ENCODE measurements at regions not wholly inside any gene's neighbourhood (a gene's known extent, or its start where the extent isn't known, plus 50 kb on each side); places are given as distances from the start of the nearest gene placed in this dataset.

DNA sequence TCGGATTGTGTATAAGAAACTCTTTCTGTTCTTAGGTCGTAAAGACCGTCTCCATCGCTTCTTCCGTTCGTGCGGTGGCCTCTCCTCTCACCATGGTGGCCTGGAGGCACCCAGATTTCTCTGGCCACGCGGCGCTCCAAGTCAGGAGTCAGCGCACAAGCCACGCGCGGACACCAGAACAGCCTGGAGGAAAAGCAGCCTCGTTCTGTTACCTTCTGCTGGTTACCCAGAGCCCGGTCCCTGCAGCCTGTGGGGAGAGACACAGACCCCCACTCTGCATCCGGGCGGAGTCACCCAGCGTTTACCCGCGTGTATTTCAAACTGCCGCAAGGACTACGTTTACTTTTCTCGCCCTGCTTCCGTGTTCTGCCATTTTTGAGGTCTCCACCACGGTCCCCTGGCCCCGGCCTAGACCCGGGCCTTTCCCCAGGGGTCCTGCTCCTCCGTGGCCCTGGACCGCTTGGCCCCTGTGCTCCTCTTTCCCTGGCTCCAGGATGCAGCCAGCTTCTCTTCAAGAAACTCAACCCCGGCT lies 776.1 kb downstream of the BRD1 start:
- no peak for DNase-seq

DNA sequence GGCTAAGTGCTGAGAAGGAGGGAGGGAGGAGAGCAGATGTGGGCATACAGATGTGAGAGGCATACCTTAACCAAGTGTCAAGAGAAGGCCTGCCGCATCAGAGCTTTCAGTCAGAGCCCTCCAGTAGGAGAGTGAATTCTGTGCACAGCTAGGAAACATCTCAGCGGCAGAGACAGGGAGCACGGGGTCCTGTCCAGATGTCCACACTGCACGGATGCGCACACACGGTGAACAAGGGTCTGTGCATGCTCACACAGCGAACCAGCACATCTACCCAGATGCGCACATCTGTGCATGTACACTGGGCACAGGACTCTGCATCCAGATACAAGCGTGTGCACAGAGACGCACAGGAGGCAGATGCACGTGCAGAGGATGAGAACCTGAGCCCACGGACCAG lies 778.0 kb downstream of the BRD1 start:
- no peak for DNase-seq

DNA sequence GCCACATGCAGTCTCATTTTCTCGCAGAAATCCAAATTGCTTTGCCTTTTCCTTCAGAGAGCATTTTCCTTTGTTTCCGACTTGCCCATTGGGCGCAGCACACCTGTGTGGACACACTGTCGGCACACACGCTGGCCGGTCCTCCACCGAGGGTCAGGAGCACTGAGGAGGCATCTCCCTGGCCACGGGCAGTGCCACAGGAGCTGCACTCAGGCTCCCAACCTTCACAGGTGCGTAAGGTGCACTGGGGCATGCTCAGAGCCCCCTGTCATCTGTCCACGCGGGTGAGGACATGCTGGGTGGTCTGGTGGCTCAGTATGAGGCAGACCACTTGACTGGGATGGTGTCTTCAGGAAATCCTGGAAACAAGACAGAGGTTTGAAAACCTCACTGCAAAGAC lies 779.1 kb downstream of the BRD1 start:
- DNase-seq: no peak

DNA sequence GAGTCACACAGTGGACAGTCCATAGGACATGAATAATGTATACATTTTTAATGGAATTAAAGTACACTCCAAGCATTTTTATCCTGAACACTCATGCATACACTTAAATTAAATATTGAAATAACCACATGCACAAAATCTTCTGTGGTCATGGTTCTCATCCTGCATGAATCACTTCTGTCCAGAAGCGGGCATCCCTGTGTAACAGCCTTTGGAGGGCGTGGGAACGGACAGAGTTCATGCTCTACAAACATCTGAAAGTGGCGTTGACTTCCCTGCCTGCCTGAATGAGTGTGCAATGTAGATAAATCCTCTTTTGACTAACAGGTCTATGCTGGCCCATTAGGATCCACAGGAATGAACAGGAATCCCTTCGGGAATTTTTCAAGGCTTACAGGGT lies 780.2 kb downstream of the BRD1 start:
- DNase-seq: no peak

DNA sequence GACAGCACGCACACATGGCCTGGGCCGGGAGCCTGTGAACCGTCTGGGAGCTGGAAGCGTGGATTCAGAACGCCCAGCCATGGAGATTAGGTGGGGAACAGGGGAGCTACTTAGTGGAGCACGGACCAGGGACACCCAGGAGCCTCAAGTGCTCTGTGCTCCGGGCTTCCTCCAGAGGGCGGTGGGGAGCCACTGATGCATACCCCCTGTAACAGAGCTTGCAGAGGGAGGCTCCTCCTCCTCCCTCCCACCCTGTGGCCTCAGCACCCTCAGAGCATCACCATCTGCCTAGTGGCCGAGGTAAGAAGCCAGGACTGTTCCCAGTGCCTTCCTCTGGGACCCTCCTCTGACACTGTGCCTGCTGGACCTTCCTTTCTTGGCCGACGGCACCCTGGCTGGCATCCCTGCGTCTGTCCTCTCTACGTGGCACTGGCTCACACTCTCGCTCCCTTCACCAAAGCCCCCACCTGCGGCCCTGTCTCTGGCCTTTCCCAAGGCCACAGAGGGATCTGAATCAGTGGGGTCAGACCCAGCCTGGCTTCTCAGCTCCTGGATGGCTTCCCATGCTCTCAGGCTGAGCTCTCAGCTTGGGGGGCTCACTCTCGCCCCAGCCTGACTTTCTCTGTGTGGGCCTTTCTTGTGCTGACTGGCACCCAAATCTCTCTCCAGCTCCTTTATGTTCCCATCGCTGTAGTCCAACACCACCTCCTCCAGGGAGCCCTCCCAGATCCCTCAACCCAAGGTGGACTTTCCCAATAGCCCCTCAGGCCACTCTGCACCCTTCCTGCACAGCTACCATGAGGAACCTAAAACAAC lies 780.9 kb downstream of the BRD1 start:
- DNase-seq: peak; percentile 22

DNA sequence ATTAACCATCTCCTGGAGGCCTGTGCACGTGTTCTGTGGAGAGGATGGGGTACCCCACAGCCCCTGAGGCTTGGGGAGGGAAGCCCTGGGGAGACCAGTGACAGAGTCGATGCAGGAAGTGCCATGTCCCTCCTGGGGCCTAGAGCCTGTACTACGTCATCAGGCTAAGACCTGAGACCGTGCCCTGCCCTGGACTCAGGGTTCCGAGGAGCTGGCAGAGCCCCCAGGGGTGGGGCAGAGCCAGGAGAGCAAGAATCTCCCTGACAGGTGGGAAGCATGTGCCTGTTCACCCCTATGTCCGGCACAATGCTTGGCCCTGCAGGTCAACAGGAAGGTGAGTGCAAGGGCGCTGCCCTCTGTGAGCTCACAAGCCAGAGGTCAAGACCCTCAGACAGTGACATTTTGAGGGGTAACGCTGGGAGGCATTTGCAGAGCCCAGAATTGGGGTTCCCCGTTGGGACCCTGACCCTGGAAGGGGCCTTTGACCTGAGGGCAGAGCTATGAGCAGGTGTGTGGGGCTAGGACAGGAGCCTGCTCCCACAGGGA lies 781.6 kb downstream of the BRD1 start:
- no peak for DNase-seq

DNA sequence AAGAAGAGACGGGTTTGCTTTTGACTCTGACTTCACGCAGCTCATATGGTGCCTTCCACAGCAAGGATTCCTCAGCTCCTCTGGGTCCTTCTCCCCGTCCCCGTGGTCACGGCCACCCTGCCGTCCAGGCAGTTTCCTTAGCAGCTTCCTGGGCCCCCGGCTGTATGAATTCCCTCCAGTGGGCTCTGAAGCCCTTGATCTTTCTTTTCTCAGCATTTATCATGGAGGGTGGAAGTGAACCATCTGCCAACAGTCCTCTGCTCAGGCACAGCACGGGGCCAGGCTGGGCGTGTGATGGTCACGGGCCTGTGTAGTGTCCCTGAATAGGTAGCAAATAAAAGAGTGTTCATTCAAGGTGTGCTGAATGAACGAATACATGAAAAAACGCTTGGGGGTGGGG lies 782.4 kb downstream of the BRD1 start:
- no peak for DNase-seq

DNA sequence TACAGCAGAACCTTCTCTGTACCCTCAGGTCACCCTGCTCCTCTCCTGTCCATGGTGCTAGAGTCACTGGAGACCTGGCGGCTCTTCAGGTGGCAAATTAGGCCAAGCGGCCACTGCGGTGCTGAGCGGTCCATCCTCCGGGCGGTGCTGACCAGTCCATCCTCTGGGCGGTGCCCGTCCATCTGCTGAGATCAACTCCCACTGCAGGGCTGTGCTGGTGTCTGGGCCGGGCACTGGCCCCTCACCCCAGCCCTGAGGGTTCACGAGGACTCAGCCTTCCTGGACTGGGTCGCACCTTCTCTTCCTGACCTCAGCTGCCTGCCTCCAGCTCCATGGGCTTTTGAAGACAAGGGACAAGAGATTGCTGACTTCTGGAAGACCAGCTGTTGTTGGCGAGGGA lies 782.9 kb downstream of the BRD1 start:
- no peak for DNase-seq

DNA sequence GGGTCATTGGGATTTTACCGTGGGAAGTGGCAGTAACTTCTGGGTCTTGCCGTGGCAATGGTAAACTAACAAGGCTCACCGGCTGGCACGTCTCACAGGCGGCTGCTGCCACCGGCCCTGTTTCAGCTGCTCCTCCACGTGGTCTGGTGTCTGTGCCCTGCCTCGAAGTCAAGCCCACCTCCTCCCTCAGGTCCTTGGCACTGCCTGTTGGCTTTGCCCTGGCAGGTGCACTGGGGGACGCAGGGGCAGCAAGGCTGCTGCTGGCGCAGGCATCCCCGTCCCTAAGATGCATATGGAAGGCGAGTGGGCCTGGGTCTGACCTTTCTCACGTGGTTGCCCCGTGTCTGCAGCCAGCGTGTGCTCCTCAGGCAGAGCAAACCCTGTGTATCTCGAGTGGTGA lies 783.6 kb downstream of the BRD1 start:
- DNase-seq: no peak

DNA sequence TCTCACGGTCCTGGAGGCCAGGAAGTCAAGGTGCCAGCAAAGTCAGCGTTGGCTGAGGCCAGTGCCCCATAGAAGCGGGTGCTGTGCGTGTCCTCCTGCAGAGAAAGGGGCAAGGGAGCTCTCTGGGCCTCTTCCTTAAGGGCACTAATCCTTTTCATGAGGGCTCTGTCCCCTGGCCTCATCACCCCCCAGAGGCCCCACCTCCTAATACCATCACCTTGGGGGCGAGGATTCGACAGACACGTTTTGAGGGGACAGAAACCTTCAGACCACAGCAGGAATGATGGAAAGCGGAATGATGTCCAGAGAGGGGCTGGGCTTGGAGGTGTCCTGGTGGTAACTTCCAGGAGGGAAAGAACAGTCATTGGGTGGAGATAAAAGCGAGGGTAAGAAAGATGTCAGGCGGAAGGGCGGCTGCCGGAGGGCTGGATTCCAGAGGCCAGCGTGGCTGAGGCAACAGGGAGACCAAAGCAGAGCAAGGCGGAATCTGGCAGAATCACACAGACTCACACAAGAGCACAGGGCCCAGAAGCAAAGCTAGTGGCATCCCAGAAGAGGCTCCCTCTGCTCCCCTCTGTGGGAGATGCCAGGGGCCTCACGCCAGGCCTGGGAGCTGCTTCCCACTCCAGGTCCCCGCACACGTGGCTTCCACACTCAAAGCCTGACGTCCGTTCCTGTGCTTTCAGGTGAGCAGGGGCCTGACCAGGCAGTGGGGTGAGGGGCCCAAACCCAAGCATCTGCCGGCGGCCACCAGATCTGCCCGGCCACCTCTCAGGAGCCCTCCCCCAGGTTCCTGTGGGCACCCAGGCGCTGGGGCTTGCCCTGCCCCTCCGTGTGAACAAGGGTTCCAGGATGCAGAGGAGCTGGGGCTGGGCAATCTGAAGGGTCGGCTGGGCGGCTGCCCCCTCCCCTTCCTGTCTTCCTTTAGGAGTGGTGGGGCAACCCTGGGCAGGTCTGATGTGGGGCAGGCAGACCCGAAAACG lies 784.5 kb downstream of the BRD1 start:
- no peak for DNase-seq

DNA sequence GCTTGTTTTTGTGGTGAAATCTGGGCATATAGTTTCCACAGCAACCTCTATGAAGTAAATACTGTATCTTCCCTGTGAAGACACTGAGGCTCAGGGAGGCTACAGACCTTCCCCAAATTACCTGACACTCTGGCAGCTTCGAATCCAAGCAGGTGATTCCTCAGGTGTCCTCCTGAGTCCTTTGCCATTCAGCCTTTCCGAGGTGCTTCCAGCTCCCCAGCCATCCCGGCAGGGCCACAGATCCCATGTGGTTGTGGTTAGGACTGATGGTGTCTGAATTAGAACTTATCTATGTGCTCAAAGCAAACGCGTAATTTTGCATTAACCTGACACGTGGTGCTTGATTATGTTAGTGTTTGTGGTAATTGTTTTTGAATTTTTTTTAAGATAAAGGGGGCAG lies 785.6 kb downstream of the BRD1 start:
- DNase-seq: no peak

DNA sequence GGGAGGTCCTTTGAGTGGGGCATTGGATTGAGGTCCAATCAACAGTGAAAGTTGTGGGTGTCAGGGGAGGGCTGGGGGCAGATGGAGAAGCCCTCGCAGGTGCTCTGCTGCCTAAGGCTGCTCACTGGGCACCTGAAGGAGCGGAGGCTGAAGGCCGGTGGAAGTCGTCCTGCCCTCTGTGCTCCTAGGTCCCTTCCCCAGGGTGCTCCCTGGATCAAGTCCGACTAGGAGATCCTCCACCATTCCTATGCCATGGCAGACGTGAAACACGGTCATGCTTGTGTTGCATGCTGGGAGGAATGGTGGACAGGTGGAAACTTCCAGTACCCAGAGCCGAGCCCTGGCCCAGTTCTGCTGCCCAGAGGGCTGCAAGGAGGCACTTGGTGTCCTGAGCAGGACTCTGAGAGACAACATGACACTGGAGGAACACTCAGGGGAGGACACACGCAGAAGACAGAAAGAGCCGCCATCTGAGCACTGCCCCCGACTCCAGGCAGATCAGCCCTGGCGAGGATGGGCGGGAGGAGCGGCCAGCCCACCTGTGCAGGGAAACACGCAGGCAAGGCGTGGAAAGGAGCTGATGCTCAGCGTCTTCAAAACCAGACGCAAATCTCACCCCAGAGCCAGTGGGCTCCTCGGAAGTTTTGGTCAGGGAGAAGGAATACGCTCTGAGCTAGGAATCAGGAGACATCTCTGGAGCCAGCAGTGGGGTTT lies 786.8 kb downstream of the BRD1 start:
- DNase-seq: no peak

DNA sequence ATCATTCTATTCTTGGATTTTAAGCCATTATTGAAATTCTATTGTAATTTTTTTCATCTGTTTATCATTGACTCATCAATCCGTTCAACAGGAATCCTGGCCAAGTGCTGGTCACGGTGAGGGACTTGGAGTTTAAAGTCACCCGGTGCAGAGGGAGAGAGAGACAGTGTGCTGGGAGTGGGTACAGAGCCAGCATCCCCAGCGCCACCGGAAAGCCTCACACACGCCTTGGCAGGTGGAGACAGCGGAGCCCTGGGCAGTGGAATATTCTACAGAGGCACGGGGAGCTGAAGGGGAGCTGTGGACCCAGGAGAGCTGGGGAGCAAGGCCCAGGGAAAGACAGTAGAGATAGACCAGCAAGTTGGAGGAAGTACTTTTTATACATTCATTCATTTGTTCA lies 787.6 kb downstream of the BRD1 start:
- no peak for DNase-seq

DNA sequence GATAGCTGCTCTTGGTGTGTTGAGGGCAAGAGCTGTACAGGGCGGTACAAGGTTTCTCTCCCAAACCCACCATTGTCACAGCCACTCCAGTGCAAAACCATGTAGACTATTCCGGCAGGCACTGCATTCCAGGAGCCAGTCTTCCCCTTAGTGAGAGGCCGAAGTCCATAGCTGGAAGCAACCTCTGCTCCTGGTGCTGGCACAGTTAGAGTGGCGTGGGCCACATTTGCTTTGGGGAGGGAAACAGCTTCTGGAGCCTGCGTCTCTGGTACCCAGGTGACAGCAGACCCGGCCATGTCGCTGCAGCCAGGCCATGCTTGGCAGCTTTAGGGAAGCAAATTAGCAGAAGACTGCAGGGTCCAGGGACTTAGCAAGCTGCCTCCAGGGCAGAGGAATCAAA lies 788.0 kb downstream of the BRD1 start:
- no peak for DNase-seq

DNA sequence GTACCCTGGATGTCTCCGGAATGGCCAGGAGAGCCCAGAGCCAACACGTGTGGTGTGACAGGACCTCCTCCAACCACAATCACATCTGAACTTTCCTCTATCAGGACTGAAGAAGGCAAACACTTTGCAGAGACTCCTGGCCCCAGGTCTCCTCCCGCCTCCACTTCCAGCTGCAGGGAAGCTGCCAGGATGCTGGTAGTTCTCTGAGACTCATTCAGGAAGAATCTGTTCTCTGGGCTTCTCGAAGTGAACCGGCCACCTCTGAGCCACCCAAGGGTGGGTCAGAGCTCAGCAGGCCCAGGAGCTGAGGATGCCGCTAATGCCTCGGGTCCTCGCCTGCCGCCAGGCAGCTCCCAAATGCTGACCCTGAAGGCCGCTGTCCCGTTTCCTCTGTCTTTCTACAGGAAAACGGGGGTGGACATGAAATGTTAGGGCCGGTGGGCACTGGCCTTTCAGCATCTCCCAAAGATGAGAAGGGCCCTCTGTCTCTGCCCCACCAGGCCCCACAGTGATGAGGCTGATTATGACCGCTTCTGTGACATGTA lies 789.9 kb downstream of the BRD1 start:
- DNase-seq: no peak

DNA sequence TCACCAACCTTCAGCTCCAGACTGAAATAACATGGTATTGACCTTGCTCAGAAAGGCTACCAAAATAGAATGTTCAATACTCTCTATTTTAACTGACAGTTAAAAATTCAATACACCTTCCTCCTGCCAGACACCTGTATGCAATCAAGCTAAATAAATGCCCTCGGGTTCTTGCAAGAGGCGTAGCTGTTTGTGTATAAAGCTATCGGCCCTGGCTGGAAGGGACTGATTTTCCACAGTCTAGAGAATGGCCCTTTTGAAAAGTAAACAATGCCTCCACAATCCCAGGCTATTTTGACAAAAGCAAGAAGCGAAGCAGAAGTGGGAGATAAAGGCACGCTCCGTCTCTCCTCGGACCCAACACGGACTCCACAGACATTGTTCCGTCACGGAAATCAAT lies 791.2 kb downstream of the BRD1 start:
- DNase-seq: no peak

DNA sequence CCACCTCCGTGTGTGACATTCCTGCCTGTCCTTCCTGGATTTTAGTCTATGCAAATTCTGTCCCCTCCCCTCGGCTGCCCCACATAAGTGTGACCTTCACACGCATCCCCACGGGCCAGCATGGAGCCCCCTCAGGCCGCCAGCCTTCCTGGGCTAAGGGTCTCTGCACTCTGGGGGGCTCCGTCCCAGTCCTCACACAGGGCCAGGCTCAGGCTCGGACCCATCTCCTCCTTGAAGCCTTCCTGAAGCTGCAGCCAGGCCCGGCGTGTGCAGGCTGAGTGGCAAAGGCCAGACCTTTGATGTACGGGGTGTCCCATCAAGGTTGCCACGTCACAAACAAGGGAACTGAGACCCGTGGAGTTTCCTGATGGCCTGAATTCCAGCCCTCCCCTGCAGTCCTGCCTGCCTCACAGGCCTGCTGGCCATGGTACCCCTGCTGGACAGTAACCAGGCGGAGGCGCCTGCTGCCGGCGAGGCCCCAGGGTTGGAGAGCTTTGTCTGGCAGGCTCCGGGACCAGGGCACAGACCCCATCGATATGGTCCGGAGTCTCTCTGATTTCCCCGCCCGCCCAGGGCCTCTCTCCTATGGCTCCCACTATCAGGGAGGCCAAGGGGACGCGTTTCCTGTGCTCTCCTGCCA lies 791.7 kb downstream of the BRD1 start:
- DNase-seq: no peak

DNA sequence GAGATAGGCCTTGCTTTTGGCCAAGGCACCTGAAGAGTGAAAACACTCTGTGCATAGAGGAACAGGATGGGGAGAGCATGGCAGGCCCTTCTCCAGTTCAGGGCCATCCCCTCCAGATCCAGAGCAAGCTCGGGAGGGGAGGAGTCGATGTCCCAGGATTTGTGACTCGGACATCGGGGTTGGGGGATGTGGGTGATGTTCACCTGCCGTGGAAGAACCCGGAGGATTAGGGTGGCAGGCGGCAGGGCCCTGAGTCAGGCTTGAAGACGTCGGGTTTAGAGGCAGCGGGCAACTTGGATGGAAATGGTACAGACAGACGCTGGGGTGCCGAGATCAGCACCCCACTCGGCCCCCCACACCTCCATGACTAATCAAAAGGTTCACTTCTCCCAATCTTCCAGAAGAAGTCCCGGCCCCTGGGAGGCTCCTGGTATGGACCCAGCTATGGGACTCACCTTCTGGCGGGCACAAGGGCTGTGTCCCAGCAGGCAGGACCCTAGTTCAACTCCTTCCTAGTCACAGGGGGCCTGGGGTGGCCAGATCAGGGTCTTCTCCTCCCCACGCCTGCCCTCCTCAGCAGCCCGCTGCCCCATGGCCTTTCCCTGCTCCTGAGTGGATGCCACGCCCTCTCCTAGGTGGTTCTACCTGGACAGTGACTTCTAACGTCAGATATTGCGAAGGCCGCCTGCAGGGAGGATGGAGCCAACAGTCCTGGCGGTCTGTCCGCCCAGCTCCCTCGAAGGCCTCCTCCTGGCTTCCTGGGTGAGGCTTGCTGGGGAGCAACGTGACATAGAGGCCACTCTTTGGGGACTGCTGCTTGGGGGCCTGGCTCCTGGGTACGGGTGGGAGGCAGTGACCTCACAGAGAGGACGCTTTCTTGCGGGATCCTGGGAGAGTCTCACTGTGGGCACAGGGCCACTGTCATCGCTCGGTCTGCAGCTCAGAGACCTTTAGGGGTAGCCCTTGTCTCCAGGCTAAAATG lies 792.5 kb downstream of the BRD1 start:
- DNase-seq: no peak

DNA sequence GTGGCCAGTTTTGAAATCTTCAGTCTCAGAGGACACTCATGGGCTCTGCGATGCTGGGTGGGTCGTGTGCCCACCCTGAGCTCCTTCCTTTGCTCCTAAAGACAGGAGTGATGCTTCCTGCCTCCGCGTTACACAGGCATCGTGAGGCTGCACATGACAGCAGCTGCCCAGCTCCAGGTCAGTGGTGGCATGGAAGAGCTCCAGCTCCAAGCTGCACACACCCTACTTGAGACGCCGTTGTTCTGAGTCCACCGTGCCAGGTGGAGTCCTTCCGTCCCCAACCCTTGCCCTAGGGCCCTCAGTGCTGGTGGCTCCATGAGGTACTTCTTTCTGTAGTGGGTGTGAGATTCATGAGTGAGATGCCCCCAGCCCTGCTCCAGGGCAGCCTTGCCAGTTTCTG lies 794.1 kb downstream of the BRD1 start:
- DNase-seq: no peak

DNA sequence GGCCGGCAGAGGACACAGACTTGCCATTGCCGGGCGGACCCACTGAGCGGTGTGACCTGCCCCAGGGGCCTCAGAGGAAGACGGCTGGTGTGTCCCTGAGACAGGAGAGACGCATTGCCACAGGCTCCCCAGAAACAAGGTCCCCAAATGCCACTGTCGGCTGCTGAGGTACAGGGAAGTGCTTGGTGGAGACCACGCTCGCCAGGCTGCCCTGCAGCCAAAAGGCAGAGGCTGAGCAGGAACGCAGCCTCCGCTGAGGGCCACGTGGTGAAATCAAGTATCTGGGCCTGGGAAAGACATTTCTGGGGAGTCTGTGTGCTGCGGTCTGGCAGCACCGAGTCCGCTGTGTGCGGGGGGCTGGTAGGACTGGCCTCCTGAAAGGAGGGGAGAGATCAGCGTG lies 794.9 kb downstream of the BRD1 start:
- DNase-seq: no peak
